ENCODE measurements at regions not wholly inside any gene's neighbourhood (a gene's known extent, or its start where the extent isn't known, plus 50 kb on each side); places are given as distances from the start of the nearest gene placed in this dataset.

GRCh38 chr14:22341049-22341448 lies 248.0 kb downstream of the DAD1 start:
- TF ChIP-seq, protein P1, sequence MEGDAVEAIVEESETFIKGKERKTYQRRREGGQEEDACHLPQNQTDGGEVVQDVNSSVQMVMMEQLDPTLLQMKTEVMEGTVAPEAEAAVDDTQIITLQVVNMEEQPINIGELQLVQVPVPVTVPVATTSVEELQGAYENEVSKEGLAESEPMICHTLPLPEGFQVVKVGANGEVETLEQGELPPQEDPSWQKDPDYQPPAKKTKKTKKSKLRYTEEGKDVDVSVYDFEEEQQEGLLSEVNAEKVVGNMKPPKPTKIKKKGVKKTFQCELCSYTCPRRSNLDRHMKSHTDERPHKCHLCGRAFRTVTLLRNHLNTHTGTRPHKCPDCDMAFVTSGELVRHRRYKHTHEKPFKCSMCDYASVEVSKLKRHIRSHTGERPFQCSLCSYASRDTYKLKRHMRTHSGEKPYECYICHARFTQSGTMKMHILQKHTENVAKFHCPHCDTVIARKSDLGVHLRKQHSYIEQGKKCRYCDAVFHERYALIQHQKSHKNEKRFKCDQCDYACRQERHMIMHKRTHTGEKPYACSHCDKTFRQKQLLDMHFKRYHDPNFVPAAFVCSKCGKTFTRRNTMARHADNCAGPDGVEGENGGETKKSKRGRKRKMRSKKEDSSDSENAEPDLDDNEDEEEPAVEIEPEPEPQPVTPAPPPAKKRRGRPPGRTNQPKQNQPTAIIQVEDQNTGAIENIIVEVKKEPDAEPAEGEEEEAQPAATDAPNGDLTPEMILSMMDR (optimal IDR thresholded peaks at IDR 0.05 in 1 of 3, IDR thresholded peaks at IDR 0.05 in 1 of 3, conservative IDR thresholded peaks at IDR 0.05 in 1 of 3; ENCODE audit: extremely low read depth in 1 of 3, insufficient read depth in 2 of 3, low read length in 3 of 3), result no peak
- TF ChIP-seq EZH2 (IDR thresholded peaks at IDR 0.05; ENCODE audit: low read length), result no peak
